Transverse colon (tissue), 4 donors: ENCODE measurements at regions not wholly inside any gene's neighbourhood (a gene's known extent, or its start where the extent isn't known, plus 50 kb on each side); places are given as distances from the start of the nearest gene placed in this dataset.

Source experiments
- CTCF ChIP-seq, 5 experiments: fragments of 200-600 bp in 3 of 5; fragments of 450-650 bp in 2 of 5; sonication (generic) in 3 of 5; IDR thresholded peaks; 1 replicate in 2 of 5; 2 replicates in 3 of 5; pipeline ENCODE4 v1.5.1; 2016 to 2017; ENCODE audit warnings: antibody characterized with exemption in 5 of 5, inconsistent platforms in 3 of 5, mild to moderate bottlenecking in 2 of 5, moderate library complexity in 1 of 5
- POLR2A ChIP-seq: fragments of 450-650 bp; IDR thresholded peaks from one replicate; pipeline ENCODE4 v1.6.1; 2016; ENCODE audit warnings: antibody characterized with exemption, mild to moderate bottlenecking, moderate library complexity
- POLR2AphosphoS5 ChIP-seq, 3 donors: sonication (generic); formaldehyde crosslinking; IDR thresholded peaks; one replicate each; pipeline ENCODE4 v1.6.1; 2016; ENCODE audit warnings: antibody characterized with exemption in 3 of 3

DNA sequence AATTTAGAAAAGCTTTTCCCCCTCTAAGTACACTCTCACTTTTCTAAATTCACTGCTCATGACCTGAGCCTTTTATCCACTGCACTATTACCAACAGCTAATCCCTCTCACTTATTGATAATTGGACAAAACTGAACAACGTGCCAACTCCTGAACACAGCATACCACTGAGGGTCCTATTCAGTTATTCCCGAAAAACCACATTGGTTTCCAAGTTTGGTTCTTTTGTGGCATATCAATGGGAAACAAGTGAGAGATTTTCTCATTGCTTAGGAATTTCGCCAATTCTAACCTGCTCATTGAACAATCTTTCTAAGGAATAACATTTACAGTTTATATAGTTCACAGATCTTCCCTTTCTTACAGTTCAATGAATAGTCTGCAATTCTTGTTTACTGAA lies 977.4 kb downstream of the TMEM182 start:
- TF ChIP-seq CTCF (IDR thresholded peaks at IDR 0.05) (no peak), POLR2A (no peak), POLR2AphosphoS5 (IDR thresholded peaks at IDR 0.05) (no peak)
